K562 (cell line): ENCODE measurements at regions not wholly inside any gene's neighbourhood (a gene's known extent, or its start where the extent isn't known, plus 50 kb on each side); places are given as distances from the start of the nearest gene placed in this dataset.

Experiments
- ATF6 ChIP-seq: sonication (generic); formaldehyde crosslinking; IDR thresholded peaks from 2 replicates; pipeline ENCODE4 v1.4.0; 2020; ENCODE audit warnings: mild to moderate bottlenecking, missing genetic modification reagents
- E2F6 ChIP-seq, 2 experiments: IDR thresholded peaks; 2 replicates each; pipeline ENCODE4 v1.6.1; 2011; ENCODE audit warnings: borderline replicate concordance in 1 of 2, control low read depth in 1 of 2, low read depth in 1 of 2, low read length in 1 of 2, mild to moderate bottlenecking in 1 of 2, mixed read lengths in 1 of 2, moderate library complexity in 1 of 2; ENCODE audit not compliant: insufficient read depth in 1 of 2, insufficient read length in 1 of 2, poor library complexity in 1 of 2, severe bottlenecking in 1 of 2; ENCODE audit errors: extremely low read depth in 1 of 2
- MGA ChIP-seq: fragments of 450-650 bp; IDR thresholded peaks from 2 replicates; pipeline ENCODE4 v1.6.1; 2016; ENCODE audit warnings: mild to moderate bottlenecking, moderate library complexity
- RAD21 ChIP-seq, 2 experiments: fragments of 250-450 bp in 1 of 2; fragments of 450-650 bp in 1 of 2; sonication (Bioruptor Pico) in 1 of 2; formaldehyde crosslinking in 1 of 2; IDR thresholded peaks in 1 of 2; conservative IDR thresholded peaks in 1 of 2; 2 replicates each; pipeline versions ENCODE4 v1.4.0 to v1.8.0; 2020 to 2022; ENCODE audit warnings: mild to moderate bottlenecking in 2 of 2, moderate library complexity in 1 of 2
- RBM17 ChIP-seq: fragments of 200-400 bp; formaldehyde crosslinking; IDR thresholded peaks from 2 replicates; pipeline ENCODE4 v1.6.1; 2017; ENCODE audit warnings: low read depth, mild to moderate bottlenecking, low read length, borderline replicate concordance

- TF ChIP-seq MGA (peak; percentile 76), RBM17 (no peak), E2F6 (IDR thresholded peaks at IDR 0.05; ENCODE audit: borderline replicate concordance in 1 of 2, extremely low read depth in 1 of 2, insufficient read depth in 1 of 2, insufficient read length in 1 of 2, low read depth in 1 of 2, low read length in 1 of 2, poor library complexity in 1 of 2, severe bottlenecking in 1 of 2) (peak; percentile 61 to 72), RAD21 (CRISPR knock-in tag; conservative IDR thresholded peaks at IDR 0.05 in 1 of 2, IDR thresholded peaks at IDR 0.05 in 1 of 2) (peak in 1 of 2 experiments; percentile 21; a peak in 1 of 4 replicates), ATF6 (CRISPR knock-in tag) (no peak)
- TF ChIP-seq, all 486 proteins: peak for 4
Observed at GRCh38 chr6:15143540-15143939, 102.3 kb upstream of the JARID2 start (continued).
